ENCODE measurements at regions not wholly inside any gene's neighbourhood (a gene's known extent, or its start where the extent isn't known, plus 50 kb on each side); places are given as distances from the start of the nearest gene placed in this dataset.

DNA sequence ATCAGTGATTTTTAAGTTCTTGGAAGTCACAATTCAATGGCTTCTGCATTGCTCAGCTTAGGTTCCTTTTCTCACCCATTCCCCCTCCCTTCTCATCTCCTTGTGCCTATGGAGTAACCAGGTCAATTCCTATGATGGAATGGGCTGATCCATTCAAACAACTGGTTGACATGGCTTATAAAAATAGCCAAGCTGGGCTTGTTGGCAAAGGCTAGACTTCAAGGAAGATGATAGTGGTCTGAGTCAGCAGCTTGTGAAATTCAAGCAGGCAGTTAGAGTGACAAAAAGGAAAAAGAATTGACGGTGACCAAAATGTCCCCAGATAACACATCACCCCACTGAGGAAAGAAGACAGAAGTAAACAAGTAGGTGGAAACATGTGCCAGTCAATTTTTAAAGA, 119.9 kb upstream of the PCED1B start:
- Histone ChIP-seq H2BK120ac (ENCODE audit: low read depth, low read length, poor library complexity, severe bottlenecking) (no peak overlapping the region), H2AK5ac (ENCODE audit: insufficient read length, low read length) (no peak overlapping the region), H3K14ac (ENCODE audit: insufficient read depth, low read length) (no peak overlapping the region), H4K5ac (ENCODE audit: insufficient read length, low read depth, low read length) (no peak overlapping the region), H3K27ac (ENCODE audit: insufficient read length, low read depth, low read length) (no peak overlapping the region), H2BK15ac (ENCODE audit: low read depth, low read length) (no peak overlapping the region), H4K91ac (ENCODE audit: insufficient read length, low read depth, low read length) (no peak overlapping the region), H3K9me3 (ENCODE audit: control insufficient read depth, low read depth, low read length) (no peaks in the 10 kb centered on the region), H3K23ac (ENCODE audit: insufficient read length, low read depth, low read length) (no peak overlapping the region), H3K4me2 (ENCODE audit: insufficient read depth, insufficient read length, low read length) (no peak overlapping the region), H3K4ac (ENCODE audit: low read depth, low read length) (no peak overlapping the region), H2BK5ac (ENCODE audit: insufficient read length, low read length) (no peak overlapping the region), H3T11ph (ENCODE audit: low read length) (no peak overlapping the region), H2AFZ (ENCODE audit: low read length) (no peak overlapping the region), H4K8ac (replicated peaks; ENCODE audit: insufficient read length, low read depth, low read length) (no peak overlapping the region), H3K27me3 (ENCODE audit: insufficient read depth, low read length) (no peaks in the 10 kb centered on the region), H3K18ac (ENCODE audit: insufficient read length, low read depth, low read length) (no peak overlapping the region), H3K79me1 (ENCODE audit: insufficient read depth, low read depth, low read length, poor library complexity, severe bottlenecking) (no peaks in the 10 kb centered on the region), H2BK20ac (ENCODE audit: low read depth, low read length, poor library complexity, severe bottlenecking) (no peak overlapping the region), H4K20me1 (ENCODE audit: control insufficient read depth, insufficient read depth, insufficient read length) (no peaks in the 10 kb centered on the region), H2BK12ac (ENCODE audit: insufficient read length, low read depth, low read length) (no peak overlapping the region), H3K4me1 (ENCODE audit: insufficient read depth, low read length) (peaks cover 3% of the 10 kb centered on the region; the same call in 1 of the 2 replicates), H3K9ac (ENCODE audit: extremely low read depth, insufficient read length, low read length) (no peak overlapping the region), H3K23me2 (ENCODE audit: insufficient read length, low read depth, low read length, poor library complexity, severe bottlenecking) (no peaks in the 10 kb centered on the region), H3K79me2 (ENCODE audit: insufficient read depth, low read length) (no peaks in the 10 kb centered on the region), H3K56ac (ENCODE audit: insufficient read length, low read depth, low read length) (no peak overlapping the region)
- WGBS (ENCODE audit: extremely low coverage, insufficient read length, low lambda C conversion rate) = no CpG with 5 or more reads among the region's 1 CpG
- Mint-ChIP-seq H3K9me3 (no peaks in the 10 kb centered on the region), H3K4me1 (peaks cover 14 to 18% of the 10 kb centered on the region in 2 experiments), H3K27ac (no peak overlapping the region), H3K4me3 (no peak overlapping the region), H3K27me3 (ENCODE audit: low read depth) (no peaks in the 10 kb centered on the region), H3K36me3 (ENCODE audit: insufficient read depth in 1 of 3, low read depth in 3 of 3) (no peaks in the 10 kb centered on the region)
- no peak for TF ChIP-seq CTCF (conservative IDR thresholded peaks at IDR 0.05)
- no peak for DNase-seq

All from H9 (cell line).